ENCODE measurements at regions not wholly inside any gene's neighbourhood (a gene's known extent, or its start where the extent isn't known, plus 50 kb on each side); places are given as distances from the start of the nearest gene placed in this dataset.
A peak's percentile ranks its signal among the peaks of the same experiment; 100 is the strongest.

DNA sequence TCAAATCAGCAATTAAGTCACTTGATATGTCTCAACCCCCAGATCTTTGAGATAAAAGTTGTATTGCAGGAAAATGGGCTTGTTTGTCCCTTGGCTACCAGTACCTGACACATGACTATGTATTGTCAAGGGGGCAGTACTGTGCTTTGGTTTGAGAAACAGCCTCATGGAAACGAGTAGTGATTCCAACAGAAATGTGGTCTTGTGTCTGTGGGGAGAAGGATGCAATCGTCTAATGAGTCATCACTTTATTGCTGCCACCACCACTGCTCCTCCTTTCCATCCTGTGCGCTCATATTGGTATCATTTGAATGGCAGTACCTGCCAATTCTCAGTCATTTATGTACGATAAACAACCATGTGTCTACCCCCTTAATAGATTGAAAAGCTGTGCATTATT is 72.8 kb upstream of the ARHGAP5 start:
- 48% methylated on average over 4 of the region's 4 CpGs for WGBS (ENCODE audit: missing lambda C conversion rate)
- no peak for FAIRE-seq
- TF ChIP-seq SMC3 (IDR thresholded peaks at IDR 0.05) (no peak), JUN (IDR thresholded peaks at IDR 0.05) (no peak), FOSB (CRISPR knock-in tag; IDR thresholded peaks at IDR 0.05) (no peak), FOSL2 (IDR thresholded peaks at IDR 0.05) (0 out of 2 replicates have a peak, but pooled peaks have one; percentile 21), FOSL2 (CRISPR knock-in tag; IDR thresholded peaks at IDR 0.05) (peak; percentile 76), ZSCAN20 (CRISPR knock-in tag; IDR thresholded peaks at IDR 0.05) (no peak), MAFK (IDR thresholded peaks at IDR 0.05; ENCODE audit: partially characterized antibody) (peak; percentile 29), KDM1A (IDR thresholded peaks at IDR 0.05; ENCODE audit: low read depth) (no peak), PHF8 (IDR thresholded peaks at IDR 0.05; ENCODE audit: borderline replicate concordance, low read depth) (no peak), MAZ (IDR thresholded peaks at IDR 0.05; ENCODE audit: borderline replicate concordance, low read depth, low read length) (no peak), CTCF (IDR thresholded peaks at IDR 0.05) (no peak)
- ChIA-PET CTCF (interaction anchor here (0.5 to 2.5 kb wide), 4 partner anchors 9 to 127 kb away, joined by 3 to 11 read pairs (median 6); no protein-coding TSS in a partner anchor), POLR2A (interaction anchor here (1.1 kb wide), 1 partner anchor 72 kb away, joined by 3 read pairs; no protein-coding TSS in a partner anchor)
- Histone ChIP-seq H3K4me2 (0 out of 3 replicates have a peak overlapping the region, but pooled peaks have one; percentile 4), H3K4me1 (peaks cover 53% of the 10 kb centered on the region), H3K27ac (peak overlapping the region; percentile 89 to 92; a peak in 4 of 6 replicates), H3K4me3 (no peak overlapping the region), H3K9me3 (no peaks in the 10 kb centered on the region)
- no peak for ATAC-seq
- DNase-seq (ENCODE audit: low read depth in 1 of 2, low spot score in 1 of 2) = peak in 1 of 2 experiments; percentile 61

GRCh38 chr14:32005628-32006027 is 71.5 kb upstream of the ARHGAP5 start:
- FAIRE-seq (no peak), ATAC-seq (no peak), DNase-seq (ENCODE audit: low read depth in 1 of 2, low spot score in 1 of 2) (no peak)
- POLR2A ChIA-PET = interaction anchor here (0.9 to 1.5 kb wide), 3 partner anchors 37 to 79 kb away, joined by 3 read pairs; no protein-coding TSS in a partner anchor
- peaks cover 64% of the 10 kb centered on the region for H3K4me1 ChIP-seq
- H3K27ac ChIP-seq = peak overlapping the region; percentile 89 to 92
- H3K4me3 ChIP-seq = no peak overlapping the region
- TF ChIP-seq CBX8 (IDR thresholded peaks at IDR 0.05) = no peak
- no peak for TF ChIP-seq ZNF302 (CRISPR knock-in tag; IDR thresholded peaks at IDR 0.05)
- H3K9me3 ChIP-seq = no peaks in the 10 kb centered on the region
- 93% methylated on average over 5 of the region's 5 CpGs for WGBS (ENCODE audit: missing lambda C conversion rate)
- CTCF ChIA-PET = interaction anchor here (0.9 to 2.2 kb wide), 3 partner anchors 9 to 71 kb away, joined by 3 to 9 read pairs (median 7); no protein-coding TSS in a partner anchor
- peak overlapping the region; percentile 87; the same call in 2 of the 3 replicates for H3K4me2 ChIP-seq

DNA sequence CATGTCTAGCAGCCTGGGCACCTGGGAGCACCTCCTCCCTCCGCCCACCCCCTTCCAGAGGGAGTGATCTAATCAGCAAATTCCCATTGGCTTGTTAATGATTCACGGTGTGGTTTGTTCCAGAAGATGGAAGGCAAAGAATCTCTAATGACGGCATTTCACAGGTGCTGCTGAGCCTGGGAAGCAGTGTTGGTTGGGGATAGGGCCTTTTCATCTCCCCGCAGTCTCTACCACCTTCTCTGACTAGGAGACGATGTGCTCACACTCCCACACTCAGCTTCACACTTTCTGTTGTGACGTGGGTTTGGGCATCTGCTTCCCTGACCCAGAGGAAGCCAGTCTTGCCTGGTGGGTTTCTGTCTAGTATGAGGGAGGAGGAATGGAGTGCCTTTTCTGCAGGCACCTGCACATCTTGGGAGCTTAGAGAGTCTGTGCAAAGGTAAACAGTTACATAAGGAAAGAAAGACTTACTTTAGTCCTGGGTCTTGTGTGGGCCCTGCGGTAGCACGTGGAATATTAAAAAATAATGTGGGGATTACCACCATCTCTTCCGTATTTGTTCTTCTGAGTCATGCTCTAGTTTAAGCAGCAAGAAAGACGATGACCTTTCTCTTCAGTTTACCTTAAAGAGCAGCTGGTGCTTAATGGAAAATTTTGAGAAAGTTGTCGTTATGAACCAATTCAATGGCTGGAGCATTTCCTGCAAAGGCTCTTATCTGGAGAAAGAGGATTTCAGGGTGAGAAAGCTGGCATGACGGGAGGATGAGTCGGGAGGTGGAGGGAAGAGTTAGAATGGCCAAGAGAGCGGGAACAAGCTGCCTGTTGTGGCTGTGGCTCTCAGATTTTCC is 70.6 kb upstream of the ARHGAP5 start:
- POLR2A ChIA-PET = interaction anchor here (0.6 to 1.5 kb wide), 4 partner anchors 38 to 103 kb away, joined by 3 to 4 read pairs (median 4); no protein-coding TSS in a partner anchor
- CTCF ChIA-PET = interaction anchor here (0.9 to 2.2 kb wide), 7 partner anchors 8 to 554 kb away, joined by 3 to 9 read pairs (median 5); no protein-coding TSS in a partner anchor
- peak; percentile 87 for FAIRE-seq
- Histone ChIP-seq H3K4me1 (peaks cover 71% of the 10 kb centered on the region), H3K4me3 (peak overlapping the region; percentile 15; the same call in 2 of the 3 replicates), H3K4me2 (peak overlapping the region; percentile 87), H3K9me3 (no peaks in the 10 kb centered on the region), H3K27ac (peak overlapping the region; percentile 89 to 92)
- peak; percentile 52 to 62 for ATAC-seq
- peak; percentile 48 to 85 for DNase-seq (ENCODE audit: low read depth in 1 of 2, low spot score in 1 of 2)
- 20% methylated on average over 14 of the region's 14 CpGs for WGBS (ENCODE audit: missing lambda C conversion rate)
- TF ChIP-seq FOSL2 (IDR thresholded peaks at IDR 0.05) (peak; percentile 89), FOSL2 (CRISPR knock-in tag; IDR thresholded peaks at IDR 0.05) (peak; percentile 93), CBX8 (IDR thresholded peaks at IDR 0.05) (no peak), ATOH8 (CRISPR knock-in tag; IDR thresholded peaks at IDR 0.05; ENCODE audit: low read depth) (peak; percentile 91), RFX5 (IDR thresholded peaks at IDR 0.05) (no peak), MAZ (IDR thresholded peaks at IDR 0.05; ENCODE audit: borderline replicate concordance, low read depth, low read length) (no peak), EP300 (IDR thresholded peaks at IDR 0.05) (peak; percentile 67 to 74; a peak in 2 of 5 replicates), POLR2AphosphoS2 (conservative IDR thresholded peaks at IDR 0.05; ENCODE audit: low read length) (no peak), FOXS1 (CRISPR knock-in tag; IDR thresholded peaks at IDR 0.05) (peak; percentile 76; the same call in 1 of the 2 replicates), CHD4 (IDR thresholded peaks at IDR 0.05; ENCODE audit: borderline replicate concordance) (no peak), HOXB5 (CRISPR knock-in tag; IDR thresholded peaks at IDR 0.05) (peak; percentile 74), RCOR1 (IDR thresholded peaks at IDR 0.05; ENCODE audit: low read depth, low read length) (no peak), REST (IDR thresholded peaks at IDR 0.05) (no peak), JUN (IDR thresholded peaks at IDR 0.05) (peak; percentile 73 to 89), KDM5A (IDR thresholded peaks at IDR 0.05) (no peak)
- TF ChIP-seq, protein P1, sequence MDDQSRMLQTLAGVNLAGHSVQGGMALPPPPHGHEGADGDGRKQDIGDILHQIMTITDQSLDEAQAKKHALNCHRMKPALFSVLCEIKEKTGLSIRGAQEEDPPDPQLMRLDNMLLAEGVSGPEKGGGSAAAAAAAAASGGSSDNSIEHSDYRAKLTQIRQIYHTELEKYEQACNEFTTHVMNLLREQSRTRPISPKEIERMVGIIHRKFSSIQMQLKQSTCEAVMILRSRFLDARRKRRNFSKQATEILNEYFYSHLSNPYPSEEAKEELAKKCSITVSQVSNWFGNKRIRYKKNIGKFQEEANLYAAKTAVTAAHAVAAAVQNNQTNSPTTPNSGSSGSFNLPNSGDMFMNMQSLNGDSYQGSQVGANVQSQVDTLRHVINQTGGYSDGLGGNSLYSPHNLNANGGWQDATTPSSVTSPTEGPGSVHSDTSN (IDR thresholded peaks at IDR 0.05) = no peak
